Keratinocyte (primary cell): ENCODE measurements at regions not wholly inside any gene's neighbourhood (a gene's known extent, or its start where the extent isn't known, plus 50 kb on each side); places are given as distances from the start of the nearest gene placed in this dataset.

Source experiments
- DNase-seq: peaks from one replicate; pipeline ENCODE4 v3.0.0-alpha.2; 2011; ENCODE audit warnings: low read depth, missing footprints, low spot score
- FAIRE-seq: peaks from 2 replicates; lab custom pipeline; 2011; peaks lifted over from hg19 to GRCh38; lab: Jason Lieb, UNC
- H2AFZ ChIP-seq: 2 replicates; pipeline ENCODE4 v1.6.0; 2012; ENCODE audit warnings: low read length, control low read depth, inconsistent platforms; ENCODE audit not compliant: control insufficient read depth
- H3K27ac ChIP-seq: 2 replicates; pipeline ENCODE4 v1.5.1; 2011; ENCODE audit warnings: low read length; ENCODE audit not compliant: control insufficient read depth, insufficient read depth
- H3K27me3 ChIP-seq: 3 replicates; pipeline ENCODE4 v1.6.0; 2011; ENCODE audit warnings: low read length; ENCODE audit not compliant: control insufficient read depth, insufficient read depth; ENCODE audit errors: extremely low read depth
- H3K36me3 ChIP-seq, 2 experiments: 2 replicates in 1 of 2; 3 replicates in 1 of 2; pipeline ENCODE4 v1.5.1; 2011; ENCODE audit warnings: low read length in 2 of 2, mild to moderate bottlenecking in 1 of 2; ENCODE audit not compliant: control insufficient read depth in 2 of 2, insufficient read depth in 2 of 2; ENCODE audit errors: extremely low read depth in 1 of 2
- H3K4me1 ChIP-seq: 3 replicates; pipeline ENCODE4 v1.5.1; 2011; ENCODE audit warnings: low read length; ENCODE audit not compliant: control insufficient read depth, insufficient read depth; ENCODE audit errors: extremely low read depth
- H3K4me2 ChIP-seq: 3 replicates; pipeline ENCODE4 v1.6.0; 2011; ENCODE audit warnings: low read depth, low read length; ENCODE audit not compliant: control insufficient read depth, insufficient read depth; ENCODE audit errors: extremely low read depth
- H3K4me3 ChIP-seq, 3 experiments: fragments of 200-600 bp in 1 of 3; sonication (generic) in 1 of 3; 2 replicates in 2 of 3; 3 replicates in 1 of 3; pipeline ENCODE4 v1.5.1; 2011 to 2016; ENCODE audit warnings: low read length in 3 of 3, mild to moderate bottlenecking in 3 of 3, control low read depth in 2 of 3, inconsistent platforms in 1 of 3, low read depth in 1 of 3, mixed read lengths in 1 of 3, mixed run types in 1 of 3, moderate library complexity in 1 of 3; ENCODE audit not compliant: control insufficient read depth in 2 of 3, insufficient read depth in 2 of 3; ENCODE audit errors: extremely low read depth in 1 of 3
- H3K79me2 ChIP-seq: 2 replicates; pipeline ENCODE4 v1.6.0; 2012; ENCODE audit warnings: low read length; ENCODE audit not compliant: control insufficient read depth, insufficient read depth
- H3K9ac ChIP-seq: 3 replicates; pipeline ENCODE4 v1.6.0; 2011; ENCODE audit warnings: low read length; ENCODE audit not compliant: control insufficient read depth, insufficient read depth; ENCODE audit errors: extremely low read depth
- H3K9me1 ChIP-seq: 3 replicates; pipeline ENCODE4 v1.6.0; 2011; ENCODE audit warnings: low read length; ENCODE audit not compliant: control insufficient read depth, insufficient read depth; ENCODE audit errors: extremely low read depth
- H3K9me3 ChIP-seq: 2 replicates; pipeline ENCODE4 v1.5.1; 2012; ENCODE audit warnings: low read depth, low read length; ENCODE audit not compliant: control insufficient read depth
- H4K20me1 ChIP-seq: 3 replicates; pipeline ENCODE4 v1.6.0; 2011; ENCODE audit warnings: low read length; ENCODE audit not compliant: control insufficient read depth, insufficient read depth; ENCODE audit errors: extremely low read depth
- EZH2 ChIP-seq: IDR thresholded peaks from one replicate; pipeline ENCODE4 v1.6.1; 2012; ENCODE audit warnings: inconsistent platforms, mild to moderate bottlenecking, low read length, moderate library complexity
- dilution Hi-C: fragments of 300-500 bp; cut with MboI; formaldehyde crosslinking; loops from one replicate; pipeline ENCODE4 v1.7.0; 2020; ENCODE audit warnings: low sequenced_read_pairs; ENCODE audit not compliant: extremely low pct_ligation_motif_present
- TF ChIP-seq, protein P1 (sequence below), 3 experiments: IDR thresholded peaks in 1 of 3; conservative IDR thresholded peaks in 1 of 3; optimal IDR thresholded peaks in 1 of 3; 2 replicates in 2 of 3; 3 replicates in 1 of 3; pipeline versions ENCODE3 to v1.5.1; 2011; ENCODE audit warnings: low read length in 3 of 3, mild to moderate bottlenecking in 3 of 3, moderate library complexity in 2 of 3, control low read depth in 1 of 3, inconsistent platforms in 1 of 3; ENCODE audit not compliant: insufficient read depth in 2 of 3; ENCODE audit errors: extremely low read depth in 1 of 3

GRCh38 chr10:29722777-29723176 lies 88.0 kb upstream of the SVIL start:
- Histone ChIP-seq H3K9me3 (peaks cover 2% of the 10 kb centered on the region), H3K79me2 (peaks cover 80% of the 10 kb centered on the region), H3K4me2 (no peak overlapping the region), H3K9me1 (no peaks in the 10 kb centered on the region), H3K4me3 (no peak overlapping the region), H3K36me3 (peaks cover 0 to 2% of the 10 kb centered on the region in 2 experiments), H4K20me1 (no peaks in the 10 kb centered on the region), H2AFZ (no peak overlapping the region), H3K27ac (no peak overlapping the region), H3K27me3 (no peaks in the 10 kb centered on the region), H3K9ac (no peak overlapping the region), H3K4me1 (no peaks in the 10 kb centered on the region)
- no peak for TF ChIP-seq EZH2
- TF ChIP-seq, protein P1, sequence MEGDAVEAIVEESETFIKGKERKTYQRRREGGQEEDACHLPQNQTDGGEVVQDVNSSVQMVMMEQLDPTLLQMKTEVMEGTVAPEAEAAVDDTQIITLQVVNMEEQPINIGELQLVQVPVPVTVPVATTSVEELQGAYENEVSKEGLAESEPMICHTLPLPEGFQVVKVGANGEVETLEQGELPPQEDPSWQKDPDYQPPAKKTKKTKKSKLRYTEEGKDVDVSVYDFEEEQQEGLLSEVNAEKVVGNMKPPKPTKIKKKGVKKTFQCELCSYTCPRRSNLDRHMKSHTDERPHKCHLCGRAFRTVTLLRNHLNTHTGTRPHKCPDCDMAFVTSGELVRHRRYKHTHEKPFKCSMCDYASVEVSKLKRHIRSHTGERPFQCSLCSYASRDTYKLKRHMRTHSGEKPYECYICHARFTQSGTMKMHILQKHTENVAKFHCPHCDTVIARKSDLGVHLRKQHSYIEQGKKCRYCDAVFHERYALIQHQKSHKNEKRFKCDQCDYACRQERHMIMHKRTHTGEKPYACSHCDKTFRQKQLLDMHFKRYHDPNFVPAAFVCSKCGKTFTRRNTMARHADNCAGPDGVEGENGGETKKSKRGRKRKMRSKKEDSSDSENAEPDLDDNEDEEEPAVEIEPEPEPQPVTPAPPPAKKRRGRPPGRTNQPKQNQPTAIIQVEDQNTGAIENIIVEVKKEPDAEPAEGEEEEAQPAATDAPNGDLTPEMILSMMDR (optimal IDR thresholded peaks at IDR 0.05 in 1 of 3, IDR thresholded peaks at IDR 0.05 in 1 of 3, conservative IDR thresholded peaks at IDR 0.05 in 1 of 3; ENCODE audit: extremely low read depth in 1 of 3, insufficient read depth in 2 of 3, low read length in 3 of 3): no peak
- dilution Hi-C loops: no loop called here
- DNase-seq: no peak
- FAIRE-seq: no peak

DNA sequence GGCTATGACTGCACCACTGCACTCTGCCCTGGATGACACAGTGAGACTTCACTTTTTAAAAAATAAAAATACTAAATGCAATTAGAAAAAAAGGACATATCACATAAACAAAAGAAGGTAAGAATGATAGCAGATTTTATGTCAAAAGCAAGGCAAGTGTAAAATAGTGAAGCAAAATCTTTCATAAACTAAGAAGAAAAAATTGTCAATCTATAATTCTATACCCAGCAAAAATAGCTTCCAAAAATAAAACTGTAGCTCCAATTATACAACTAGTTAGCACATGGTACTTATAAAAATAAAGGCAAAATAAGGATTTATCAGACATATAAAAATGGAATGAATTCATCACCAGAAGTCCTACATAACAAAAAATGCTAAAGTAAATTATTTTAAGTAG lies 85.4 kb upstream of the SVIL start:
- peaks cover 68% of the 10 kb centered on the region for H3K79me2 ChIP-seq
- DNase-seq (no peak), FAIRE-seq (no peak)
- no peak overlapping the region for H2AFZ ChIP-seq
- H3K9me1 ChIP-seq: peaks cover 2% of the 10 kb centered on the region
- no peak overlapping the region for H3K9ac ChIP-seq
- no peaks in the 10 kb centered on the region for H3K4me1 ChIP-seq
- no peak overlapping the region for H3K4me2 ChIP-seq
- H3K36me3 ChIP-seq: no peaks in the 10 kb centered on the region
- H3K27ac ChIP-seq: no peak overlapping the region
- no peak for TF ChIP-seq EZH2
- TF ChIP-seq, protein P1 (optimal IDR thresholded peaks at IDR 0.05 in 1 of 3, IDR thresholded peaks at IDR 0.05 in 1 of 3, conservative IDR thresholded peaks at IDR 0.05 in 1 of 3; ENCODE audit: extremely low read depth in 1 of 3, insufficient read depth in 2 of 3, low read length in 3 of 3): no peak
- dilution Hi-C loops: no loop called here
- no peaks in the 10 kb centered on the region for H4K20me1 ChIP-seq
- no peak overlapping the region for H3K4me3 ChIP-seq
- H3K9me3 ChIP-seq: peaks cover 2% of the 10 kb centered on the region
- H3K27me3 ChIP-seq: no peaks in the 10 kb centered on the region
